Endothelial cell of umbilical vein (primary cell): ENCODE measurements at regions not wholly inside any gene's neighbourhood (a gene's known extent, or its start where the extent isn't known, plus 50 kb on each side); places are given as distances from the start of the nearest gene placed in this dataset.

Experiments used
- BruUV-seq: library from RNA; stranded (reverse); fragments of 400-500 nt; replicated peaks from 2 replicates; lab custom pipeline; 2021; lab: Mats Ljungman, UMichigan
- CTCF ChIA-PET: fragments of 300-600, 350-600 bp; sonication (Branson Sonifier 250); formaldehyde crosslinking; loops from one replicate; lab custom pipeline; 2021; ENCODE audit warnings: antibody characterized with exemption, inconsistent platforms; lab: Charles Lee
- POLR2A ChIA-PET: fragments of 300-600, 350-600 bp; sonication (Branson Sonifier 250); formaldehyde crosslinking; loops from one replicate; lab custom pipeline; 2021; ENCODE audit warnings: antibody characterized with exemption, inconsistent platforms; lab: Charles Lee
- DNase-seq: peaks from one replicate; pipeline ENCODE4 v3.0.0-alpha.2; 2011; ENCODE audit warnings: low read depth, low spot score
- FAIRE-seq: peaks from 2 replicates; lab custom pipeline; 2011; peaks lifted over from hg19 to GRCh38; lab: Jason Lieb, UNC
- H2AFZ ChIP-seq: 2 replicates; pipeline ENCODE4 v1.6.0; 2012; ENCODE audit warnings: low read depth, low read length, control low read depth, inconsistent platforms
- H3K27ac ChIP-seq: 2 replicates; pipeline ENCODE4 v1.5.1; 2011; ENCODE audit warnings: low read depth, mild to moderate bottlenecking, control low read depth, low read length, moderate library complexity; ENCODE audit not compliant: insufficient read depth
- H3K27me3 ChIP-seq, 2 experiments: 2 replicates each; pipeline versions ENCODE4 v1.6.0 to v1.6.1; 2011; ENCODE audit warnings: low read length in 2 of 2, mixed read lengths in 1 of 2; ENCODE audit not compliant: control insufficient read depth in 2 of 2, insufficient read depth in 2 of 2
- H3K36me3 ChIP-seq, 2 experiments: 2 replicates in 1 of 2; 3 replicates in 1 of 2; pipeline ENCODE4 v1.5.1; 2011; ENCODE audit warnings: low read length in 2 of 2, mild to moderate bottlenecking in 1 of 2, moderate library complexity in 1 of 2; ENCODE audit not compliant: control insufficient read depth in 2 of 2, insufficient read depth in 2 of 2; ENCODE audit errors: extremely low read depth in 1 of 2
- H3K4me1 ChIP-seq: 3 replicates; pipeline ENCODE4 v1.5.1; 2011; ENCODE audit warnings: mild to moderate bottlenecking, low read length; ENCODE audit not compliant: control insufficient read depth, insufficient read depth; ENCODE audit errors: extremely low read depth
- H3K4me2 ChIP-seq: 2 replicates; pipeline ENCODE4 v1.6.1; 2011; ENCODE audit warnings: low read length, control low read depth, mixed read lengths; ENCODE audit not compliant: insufficient read depth
- H3K4me3 ChIP-seq, 3 experiments: fragments of 200-600 bp in 1 of 3; sonication (generic), shearing (Covaris generic) in 1 of 3; replicated peaks in 1 of 3; 2 replicates each; pipeline ENCODE4 v1.5.1; 2011 to 2016; ENCODE audit warnings: control low read depth in 3 of 3, low read length in 3 of 3, mild to moderate bottlenecking in 2 of 3, inconsistent platforms in 1 of 3, low read depth in 1 of 3, moderate library complexity in 1 of 3; ENCODE audit not compliant: insufficient read depth in 1 of 3
- H3K79me2 ChIP-seq: 2 replicates; pipeline ENCODE4 v1.6.0; 2012; ENCODE audit warnings: low read length, inconsistent platforms; ENCODE audit not compliant: control insufficient read depth, insufficient read depth
- H3K9ac ChIP-seq: replicated peaks from 2 replicates; pipeline ENCODE3; 2011; ENCODE audit warnings: low read length, control low read depth; ENCODE audit not compliant: insufficient read depth; ENCODE audit errors: extremely low read depth
- H3K9me1 ChIP-seq: replicated peaks from 3 replicates; pipeline ENCODE4 v1.6.0; 2011; ENCODE audit warnings: mild to moderate bottlenecking, low read length; ENCODE audit not compliant: control insufficient read depth, insufficient read depth; ENCODE audit errors: extremely low read depth
- H3K9me3 ChIP-seq: replicated peaks from 2 replicates; pipeline ENCODE4 v1.5.1; 2012; ENCODE audit warnings: low read length, inconsistent platforms; ENCODE audit not compliant: control insufficient read depth, insufficient read depth
- H4K20me1 ChIP-seq: replicated peaks from 2 replicates; pipeline ENCODE3; 2011; ENCODE audit warnings: mild to moderate bottlenecking, low read length; ENCODE audit not compliant: control insufficient read depth, insufficient read depth; ENCODE audit errors: extremely low read depth
- CTCF ChIP-seq, 2 donors: IDR thresholded peaks; 1 replicate in 1 of 2; 2 replicates in 1 of 2; pipeline ENCODE4 v1.5.1; 2011; ENCODE audit warnings: low read length in 2 of 2, mild to moderate bottlenecking in 2 of 2, moderate library complexity in 2 of 2, control low read depth in 1 of 2, inconsistent platforms in 1 of 2, low read depth in 1 of 2; ENCODE audit not compliant: insufficient read depth in 1 of 2; ENCODE audit errors: extremely low read depth in 1 of 2
- EZH2 ChIP-seq: IDR thresholded peaks from 2 replicates; pipeline ENCODE4 v1.6.1; 2012; ENCODE audit warnings: borderline replicate concordance, low read depth, mild to moderate bottlenecking, moderate library complexity, low read length, inconsistent platforms; ENCODE audit not compliant: severe bottlenecking
- FOS ChIP-seq: IDR thresholded peaks from 2 replicates; pipeline ENCODE4 v1.6.1; 2011; ENCODE audit warnings: mild to moderate bottlenecking, low read length, moderate library complexity, borderline replicate concordance; ENCODE audit not compliant: insufficient read depth
- GATA2 ChIP-seq: IDR thresholded peaks from 2 replicates; pipeline ENCODE4 v1.7.0; 2011; ENCODE audit warnings: low read depth, mild to moderate bottlenecking, moderate library complexity, mixed read lengths, low read length; ENCODE audit not compliant: insufficient read length, insufficient read depth
- JUN ChIP-seq: IDR thresholded peaks from 2 replicates; pipeline ENCODE4 v1.6.1; 2011; ENCODE audit warnings: borderline replicate concordance, low read depth; ENCODE audit not compliant: insufficient read length, insufficient read depth
- MYC ChIP-seq: IDR thresholded peaks from one replicate; pipeline ENCODE4 v1.6.1; 2011; ENCODE audit warnings: mild to moderate bottlenecking, low read depth, low read length
- POLR2A ChIP-seq: IDR thresholded peaks from 2 replicates; pipeline ENCODE4 v1.6.1; 2012; ENCODE audit warnings: low read depth, mild to moderate bottlenecking, control low read depth, low read length
- POLR2AphosphoS5 ChIP-seq: IDR thresholded peaks from 2 replicates; pipeline ENCODE4 v1.6.1; 2012; ENCODE audit warnings: low read depth, mild to moderate bottlenecking, control low read depth, low read length, moderate library complexity; ENCODE audit not compliant: insufficient read depth
- dilution Hi-C: fragments of 300-500 bp; cut with MboI; formaldehyde crosslinking; loops from one replicate; pipeline ENCODE4 v1.15.0; 2019; ENCODE audit warnings: low sequenced_read_pairs; ENCODE audit not compliant: extremely low pct_ligation_motif_present
- intact Hi-C: fragments of 100-400 bp; cut with micrococcal nuclease; formaldehyde crosslinking; loops from one replicate; pipeline ENCODE4 v1.10.0; 2022
- TF ChIP-seq, protein P1 (sequence below): IDR thresholded peaks from 2 replicates; pipeline ENCODE4 v1.6.1; 2011; ENCODE audit not compliant: insufficient read depth, insufficient read length

GRCh38 chrX:121405826-121406225 lies 358.4 kb downstream of the GLUD2 start:
- Histone ChIP-seq H4K20me1 (no peaks in the 10 kb centered on the region), H3K79me2 (no peaks in the 10 kb centered on the region), H3K4me1 (no peaks in the 10 kb centered on the region), H3K4me3 (no peak overlapping the region), H2AFZ (no peak overlapping the region), H3K9ac (no peak overlapping the region), H3K9me1 (no peaks in the 10 kb centered on the region), H3K27ac (no peak overlapping the region), H3K4me2 (no peak overlapping the region), H3K36me3 (no peaks in the 10 kb centered on the region), H3K9me3 (no peaks in the 10 kb centered on the region), H3K27me3 (no peaks in the 10 kb centered on the region)
- dilution Hi-C loops (no loop called here), intact Hi-C loops (no loop called here)
- no TSS peak for BruUV-seq
- TF ChIP-seq MYC = no peak
- no peak for TF ChIP-seq JUN
- TF ChIP-seq, protein P1, sequence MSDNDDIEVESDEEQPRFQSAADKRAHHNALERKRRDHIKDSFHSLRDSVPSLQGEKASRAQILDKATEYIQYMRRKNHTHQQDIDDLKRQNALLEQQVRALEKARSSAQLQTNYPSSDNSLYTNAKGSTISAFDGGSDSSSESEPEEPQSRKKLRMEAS = no peak
- no peak for TF ChIP-seq GATA2
- no peak for TF ChIP-seq POLR2AphosphoS5
- TF ChIP-seq EZH2 = no peak
- no peak for TF ChIP-seq FOS
- no peak for TF ChIP-seq POLR2A
- TF ChIP-seq CTCF (IDR thresholded peaks at IDR 0.05; ENCODE audit: extremely low read depth in 1 of 2, insufficient read depth in 1 of 2, low read depth in 1 of 2, low read length in 2 of 2) = no peak
- POLR2A ChIA-PET = no interaction called here
- DNase-seq = no peak
- CTCF ChIA-PET = no interaction called here
- FAIRE-seq = no peak
